ENCODE measurements at regions not wholly inside any gene's neighbourhood (a gene's known extent, or its start where the extent isn't known, plus 50 kb on each side); places are given as distances from the start of the nearest gene placed in this dataset.

GRCh38 chr12:97368462-97369163 is 94.0 kb upstream of the RMST start:
- ATAC-seq (ENCODE audit: insufficient read depth, low FRiP score) (no peak), DNase-seq (peak in 2 of 3 donors; percentile 29 to 35)
- no peaks in the 10 kb centered on the region for H3K9me3 ChIP-seq (ENCODE audit: control insufficient read depth in 4 of 4, insufficient read depth in 3 of 4, low read length in 3 of 4)
- H3K27ac ChIP-seq (ENCODE audit: low read depth in 1 of 2, low read length in 1 of 2), result no peak overlapping the region
- H3K4me3 ChIP-seq, result no peak overlapping the region
- H3K4me1 ChIP-seq (ENCODE audit: control insufficient read depth in 5 of 5, insufficient read depth in 5 of 5, low read length in 5 of 5), result no peaks in the 10 kb centered on the region
- H3K9ac ChIP-seq (ENCODE audit: insufficient read depth in 1 of 2, low read length in 2 of 2), result no peak overlapping the region
- 77 to 79% methylated on average over 7 of the region's 7 CpGs for WGBS, 2 donors
- TF ChIP-seq CTCF (IDR thresholded peaks at IDR 0.05; ENCODE audit: control extremely low read depth, extremely low read depth), result no peak
- no peaks in the 10 kb centered on the region for H3K27me3 ChIP-seq (ENCODE audit: control insufficient read depth in 3 of 3, insufficient read depth in 3 of 3, low read length in 2 of 3)
- no peaks in the 10 kb centered on the region for H3K36me3 ChIP-seq (ENCODE audit: control insufficient read depth in 4 of 4, insufficient read depth in 4 of 4, low read length in 4 of 4)

- H3K36me3 ChIP-seq (ENCODE audit: control insufficient read depth in 4 of 4, insufficient read depth in 4 of 4, low read length in 4 of 4), result no peaks in the 10 kb centered on the region
- H3K9me3 ChIP-seq (ENCODE audit: control insufficient read depth in 4 of 4, insufficient read depth in 3 of 4, low read length in 3 of 4), result peaks cover 0 to 3% (median 0%) of the 10 kb centered on the region in 4 donors
- TF ChIP-seq CTCF (IDR thresholded peaks at IDR 0.05; ENCODE audit: control extremely low read depth, extremely low read depth), result no peak
- WGBS, 2 donors, result 53 to 59% methylated on average over 2 of the region's 2 CpGs
- DNase-seq (no peak), ATAC-seq (ENCODE audit: insufficient read depth, low FRiP score) (no peak)
- no peak overlapping the region for H3K9ac ChIP-seq (ENCODE audit: insufficient read depth in 1 of 2, low read length in 2 of 2)
- H3K27me3 ChIP-seq (ENCODE audit: control insufficient read depth in 3 of 3, insufficient read depth in 3 of 3, low read length in 2 of 3), result no peaks in the 10 kb centered on the region
- no peak overlapping the region for H3K27ac ChIP-seq (ENCODE audit: low read depth in 1 of 2, low read length in 1 of 2)
- no peaks in the 10 kb centered on the region for H3K4me1 ChIP-seq (ENCODE audit: control insufficient read depth in 5 of 5, insufficient read depth in 5 of 5, low read length in 5 of 5)
- no peak overlapping the region for H3K4me3 ChIP-seq
These were observed 87.3 kb upstream of the RMST start for GRCh38 chr12:97375310-97375709.

- WGBS, 2 donors, result 94 to 98% methylated on average over 2 of the region's 2 CpGs
- Histone ChIP-seq H3K27ac (ENCODE audit: low read depth in 1 of 2, low read length in 1 of 2) (no peak overlapping the region), H3K9me3 (ENCODE audit: control insufficient read depth in 4 of 4, insufficient read depth in 3 of 4, low read length in 3 of 4) (peaks cover 0 to 5% (median 2%) of the 10 kb centered on the region in 4 donors), H3K36me3 (ENCODE audit: control insufficient read depth in 4 of 4, insufficient read depth in 4 of 4, low read length in 4 of 4) (no peaks in the 10 kb centered on the region), H3K4me1 (ENCODE audit: control insufficient read depth in 5 of 5, insufficient read depth in 5 of 5, low read length in 5 of 5) (no peaks in the 10 kb centered on the region), H3K9ac (ENCODE audit: insufficient read depth in 1 of 2, low read length in 2 of 2) (no peak overlapping the region), H3K27me3 (ENCODE audit: control insufficient read depth in 3 of 3, insufficient read depth in 3 of 3, low read length in 2 of 3) (no peaks in the 10 kb centered on the region), H3K4me3 (no peak overlapping the region)
- no peak for TF ChIP-seq CTCF (IDR thresholded peaks at IDR 0.05; ENCODE audit: control extremely low read depth, extremely low read depth)
- DNase-seq (no peak), ATAC-seq (ENCODE audit: insufficient read depth, low FRiP score) (no peak)
These were observed 82.2 kb upstream of the RMST start for GRCh38 chr12:97380440-97380839.

- DNase-seq (no peak), ATAC-seq (ENCODE audit: insufficient read depth, low FRiP score) (no peak)
- TF ChIP-seq CTCF (IDR thresholded peaks at IDR 0.05; ENCODE audit: control extremely low read depth, extremely low read depth), result no peak
- no peaks in the 10 kb centered on the region for H3K36me3 ChIP-seq (ENCODE audit: control insufficient read depth in 4 of 4, insufficient read depth in 4 of 4, low read length in 4 of 4)
- peaks cover 0 to 5% (median 0%) of the 10 kb centered on the region in 4 donors for H3K9me3 ChIP-seq (ENCODE audit: control insufficient read depth in 4 of 4, insufficient read depth in 3 of 4, low read length in 3 of 4)
- no peak overlapping the region for H3K27ac ChIP-seq (ENCODE audit: low read depth in 1 of 2, low read length in 1 of 2)
- no peak overlapping the region for H3K4me3 ChIP-seq
- no peaks in the 10 kb centered on the region for H3K27me3 ChIP-seq (ENCODE audit: control insufficient read depth in 3 of 3, insufficient read depth in 3 of 3, low read length in 2 of 3)
- no peaks in the 10 kb centered on the region for H3K4me1 ChIP-seq (ENCODE audit: control insufficient read depth in 5 of 5, insufficient read depth in 5 of 5, low read length in 5 of 5)
- 85 to 89% methylated on average over 1 of the region's 1 CpG for WGBS, 2 donors
- no peak overlapping the region for H3K9ac ChIP-seq (ENCODE audit: insufficient read depth in 1 of 2, low read length in 2 of 2)
These were observed 77.5 kb upstream of the RMST start for GRCh38 chr12:97385121-97385520.

Measured in lung (tissue), 11 donors.